Caco-2 (cell line): ENCODE measurements at regions not wholly inside any gene's neighbourhood (a gene's known extent, or its start where the extent isn't known, plus 50 kb on each side); places are given as distances from the start of the nearest gene placed in this dataset.

Source experiments
- BruUV-seq: library from RNA; stranded (reverse); fragments of 400-500 nt; replicated peaks from 2 replicates; lab custom pipeline; 2021; lab: Mats Ljungman, UMichigan
- CTCF ChIA-PET: fragments of 300-600 bp; sonication (Branson Sonifier 250); formaldehyde crosslinking; loops from one replicate; lab custom pipeline; 2022; ENCODE audit warnings: antibody characterized with exemption; lab: Charles Lee
- POLR2A ChIA-PET: fragments of 300-600 bp; sonication (Branson Sonifier 250); formaldehyde crosslinking; loops from one replicate; lab custom pipeline; 2022; ENCODE audit warnings: antibody characterized with exemption; lab: Charles Lee
- DNase-seq, 2 experiments: peaks; one replicate each; pipeline versions ENCODE4 v3.0.0 to v3.0.0-alpha.2; 2020 to 2022
- H3K27me3 ChIP-seq: replicated peaks from 2 replicates; pipeline ENCODE4 v1.6.0; 2011; ENCODE audit warnings: low read length; ENCODE audit not compliant: control insufficient read depth, insufficient read depth
- H3K36me3 ChIP-seq: 2 replicates; pipeline ENCODE4 v1.5.1; 2011; ENCODE audit warnings: low read length; ENCODE audit not compliant: control insufficient read depth, insufficient read depth
- H3K4me1 ChIP-seq: fragments of 250-450 bp; sonication (Bioruptor Pico); 2 replicates; pipeline ENCODE4 v1.5.1; 2020; ENCODE audit warnings: mild to moderate bottlenecking
- H3K4me3 ChIP-seq: 2 replicates; pipeline ENCODE4 v1.5.1; 2011; ENCODE audit warnings: low read depth, mild to moderate bottlenecking, control low read depth, low read length
- H3K9me3 ChIP-seq: fragments of 250-450 bp; sonication (Bioruptor Pico); 2 replicates; pipeline ENCODE4 v1.5.1; 2020; ENCODE audit warnings: mild to moderate bottlenecking, moderate library complexity
- H3K27ac Mint-ChIP-seq: one replicate; pipeline ENCODE4 v1.8.0; 2022; ENCODE audit warnings: mixed read lengths; ENCODE audit not compliant: unreplicated experiment
- H3K27me3 Mint-ChIP-seq: one replicate; pipeline ENCODE4 v1.8.0; 2022; ENCODE audit warnings: mixed read lengths; ENCODE audit not compliant: insufficient read depth, unreplicated experiment
- H3K36me3 Mint-ChIP-seq: one replicate; pipeline ENCODE4 v1.8.0; 2022; ENCODE audit warnings: mild to moderate bottlenecking, mixed read lengths; ENCODE audit not compliant: insufficient read depth, unreplicated experiment
- H3K4me1 Mint-ChIP-seq: one replicate; pipeline ENCODE4 v1.8.0; 2022; ENCODE audit warnings: low read depth, mixed read lengths; ENCODE audit not compliant: unreplicated experiment
- H3K4me3 Mint-ChIP-seq: one replicate; pipeline ENCODE4 v1.8.0; 2022; ENCODE audit warnings: mild to moderate bottlenecking, moderate library complexity, mixed read lengths; ENCODE audit not compliant: unreplicated experiment
- H3K9me3 Mint-ChIP-seq: one replicate; pipeline ENCODE4 v1.8.0; 2022; ENCODE audit warnings: mixed read lengths; ENCODE audit not compliant: unreplicated experiment
- CTCF ChIP-seq, 2 experiments: fragments of 200-600 bp in 1 of 2; IDR thresholded peaks; 1 replicate in 1 of 2; 2 replicates in 1 of 2; pipeline versions ENCODE4 v1.5.1 to v1.8.0; 2011 to 2022; ENCODE audit warnings: antibody characterized with exemption in 1 of 2, control low read depth in 1 of 2, inconsistent platforms in 1 of 2, low read depth in 1 of 2, low read length in 1 of 2, mild to moderate bottlenecking in 1 of 2, moderate library complexity in 1 of 2; ENCODE audit not compliant: insufficient read depth in 1 of 2, severe bottlenecking in 1 of 2, unreplicated experiment in 1 of 2
- intact Hi-C: fragments of 100-400 bp; cut with micrococcal nuclease; formaldehyde crosslinking; loops from one replicate; pipeline ENCODE4 v1.10.0; 2022; ENCODE audit not compliant: unreplicated experiment

GRCh38 chr18:78423811-78424210 lies 555.8 kb upstream of the SALL3 start:
- no peak overlapping the region for H3K4me3 ChIP-seq
- intact Hi-C loops: no loop called here
- no peak overlapping the region for H3K4me3 Mint-ChIP-seq
- no peak overlapping the region for H3K27ac Mint-ChIP-seq
- no peaks in the 10 kb centered on the region for H3K9me3 ChIP-seq
- H3K4me1 ChIP-seq: no peaks in the 10 kb centered on the region
- ChIA-PET CTCF (no interaction called here), POLR2A (no interaction called here)
- no TSS peak for BruUV-seq
- no peaks in the 10 kb centered on the region for H3K4me1 Mint-ChIP-seq
- no peaks in the 10 kb centered on the region for H3K36me3 Mint-ChIP-seq
- no peaks in the 10 kb centered on the region for H3K36me3 ChIP-seq
- no peaks in the 10 kb centered on the region for H3K27me3 ChIP-seq
- no peaks in the 10 kb centered on the region for H3K9me3 Mint-ChIP-seq
- H3K27me3 Mint-ChIP-seq: peaks cover 3% of the 10 kb centered on the region
- no peak for TF ChIP-seq CTCF (IDR thresholded peaks at IDR 0.05; ENCODE audit: insufficient read depth in 1 of 2, low read depth in 1 of 2, low read length in 1 of 2, severe bottlenecking in 1 of 2, unreplicated experiment in 1 of 2)
- DNase-seq: no peak

- Mint-ChIP-seq H3K27me3 (peaks cover 3% of the 10 kb centered on the region), H3K4me3 (no peak overlapping the region), H3K27ac (no peak overlapping the region), H3K9me3 (no peaks in the 10 kb centered on the region), H3K36me3 (no peaks in the 10 kb centered on the region), H3K4me1 (no peaks in the 10 kb centered on the region)
- Histone ChIP-seq H3K4me3 (no peak overlapping the region), H3K27me3 (no peaks in the 10 kb centered on the region), H3K4me1 (no peaks in the 10 kb centered on the region), H3K36me3 (no peaks in the 10 kb centered on the region), H3K9me3 (no peaks in the 10 kb centered on the region)
- intact Hi-C loops: no loop called here
- ChIA-PET POLR2A (no interaction called here), CTCF (no interaction called here)
- no TSS peak for BruUV-seq
- TF ChIP-seq CTCF (IDR thresholded peaks at IDR 0.05; ENCODE audit: insufficient read depth in 1 of 2, low read depth in 1 of 2, low read length in 1 of 2, severe bottlenecking in 1 of 2, unreplicated experiment in 1 of 2): no peak
- DNase-seq: no peak
Observed at GRCh38 chr18:78424403-78425018, 555.1 kb upstream of the SALL3 start.

GRCh38 chr18:78425019-78425412 lies 554.6 kb upstream of the SALL3 start:
- TF ChIP-seq CTCF (IDR thresholded peaks at IDR 0.05; ENCODE audit: insufficient read depth in 1 of 2, low read depth in 1 of 2, low read length in 1 of 2, severe bottlenecking in 1 of 2, unreplicated experiment in 1 of 2): no peak
- Mint-ChIP-seq H3K27me3 (peaks cover 3% of the 10 kb centered on the region), H3K4me3 (no peak overlapping the region), H3K36me3 (no peaks in the 10 kb centered on the region), H3K27ac (no peak overlapping the region), H3K9me3 (no peaks in the 10 kb centered on the region), H3K4me1 (no peaks in the 10 kb centered on the region)
- Histone ChIP-seq H3K9me3 (no peaks in the 10 kb centered on the region), H3K36me3 (no peaks in the 10 kb centered on the region), H3K4me1 (no peaks in the 10 kb centered on the region), H3K27me3 (no peaks in the 10 kb centered on the region), H3K4me3 (no peak overlapping the region)
- ChIA-PET POLR2A (no interaction called here), CTCF (no interaction called here)
- DNase-seq: no peak
- BruUV-seq: no TSS peak
- intact Hi-C loops: no loop called here
